ENCODE measurements at regions not wholly inside any gene's neighbourhood (a gene's known extent, or its start where the extent isn't known, plus 50 kb on each side); places are given as distances from the start of the nearest gene placed in this dataset.

- Mint-ChIP-seq H3K27ac (ENCODE audit: unreplicated experiment) (no peak overlapping the region), H3K9me3 (ENCODE audit: unreplicated experiment) (peaks cover 10% of the 10 kb centered on the region), H3K4me1 (ENCODE audit: low read depth, unreplicated experiment) (peaks cover 20% of the 10 kb centered on the region), H3K27me3 (ENCODE audit: insufficient read depth, unreplicated experiment) (no peaks in the 10 kb centered on the region), H3K36me3 (ENCODE audit: insufficient read depth, unreplicated experiment) (no peaks in the 10 kb centered on the region), H3K4me3 (ENCODE audit: unreplicated experiment) (peak overlapping the region; percentile 32)
- POLR2A ChIA-PET, result no interaction called here
- no peaks in the 10 kb centered on the region for H3K27me3 ChIP-seq (replicated peaks; ENCODE audit: control insufficient read depth, insufficient read depth, low read length)
- no TSS peak for BruUV-seq (replicated peaks)
- no peak for TF ChIP-seq CTCF (IDR thresholded peaks at IDR 0.05; ENCODE audit: insufficient read depth in 1 of 2, low read depth in 1 of 2, low read length in 1 of 2, severe bottlenecking in 1 of 2, unreplicated experiment in 1 of 2)
- 0 out of 2 replicates have a peak, but pooled peaks cover 6% of the 10 kb centered on the region for H3K9me3 ChIP-seq
- DNase-seq, result peak; percentile 59 to 69
- peaks cover 17% of the 10 kb centered on the region for H3K4me1 ChIP-seq
- intact Hi-C loops (cut with micrococcal nuclease; ENCODE audit: unreplicated experiment), result loop anchor here (1.0 kb wide), 1 partner anchor 17 kb away; no protein-coding TSS in a partner anchor
- no peak overlapping the region for H3K4me3 ChIP-seq (ENCODE audit: low read depth, low read length)
- no peaks in the 10 kb centered on the region for H3K36me3 ChIP-seq (ENCODE audit: control insufficient read depth, insufficient read depth, low read length)
- CTCF ChIA-PET, result no interaction called here
These were observed 1424.6 kb upstream of the LRRTM3 start for GRCh38 chr10:65501259-65501658.

DNA sequence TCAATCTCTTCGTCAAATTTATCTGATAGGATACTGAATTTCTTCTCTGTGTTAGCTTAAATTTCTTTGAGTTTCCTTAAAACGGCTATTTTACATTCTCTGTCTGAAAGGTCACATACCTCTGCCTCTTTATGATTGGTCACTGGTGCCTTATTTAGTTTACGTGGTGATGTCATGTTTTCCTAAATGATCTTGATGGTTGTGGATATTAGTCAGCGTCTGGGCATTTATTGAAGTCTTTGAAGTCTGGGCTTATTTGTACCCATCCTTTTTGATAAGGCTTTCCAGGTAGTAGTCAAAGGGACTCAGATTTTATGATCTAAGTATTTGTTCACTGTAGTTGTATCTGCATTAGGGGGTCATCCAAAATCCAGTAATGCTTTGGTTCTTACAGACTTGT lies 1407.5 kb upstream of the LRRTM3 start:
- H3K27ac Mint-ChIP-seq (ENCODE audit: unreplicated experiment), result peak overlapping the region; percentile 54
- no peaks in the 10 kb centered on the region for H3K27me3 Mint-ChIP-seq (ENCODE audit: insufficient read depth, unreplicated experiment)
- no peaks in the 10 kb centered on the region for H3K36me3 ChIP-seq (ENCODE audit: control insufficient read depth, insufficient read depth, low read length)
- ChIA-PET CTCF (no interaction called here), POLR2A (no interaction called here)
- BruUV-seq (replicated peaks), result no TSS peak
- intact Hi-C loops (cut with micrococcal nuclease; ENCODE audit: unreplicated experiment), result loop anchor here (1.0 kb wide), 1 partner anchor 17 kb away; no protein-coding TSS in a partner anchor
- peaks cover 16% of the 10 kb centered on the region for H3K4me1 ChIP-seq
- H3K27me3 ChIP-seq (replicated peaks; ENCODE audit: control insufficient read depth, insufficient read depth, low read length), result no peaks in the 10 kb centered on the region
- peaks cover 37% of the 10 kb centered on the region for H3K9me3 Mint-ChIP-seq (ENCODE audit: unreplicated experiment)
- H3K9me3 ChIP-seq, result peaks cover 3% of the 10 kb centered on the region; the same call in 1 of the 2 replicates
- H3K4me3 ChIP-seq (ENCODE audit: low read depth, low read length), result no peak overlapping the region
- peak in 1 of 2 experiments; percentile 47 for DNase-seq
- peaks cover 28% of the 10 kb centered on the region for H3K4me1 Mint-ChIP-seq (ENCODE audit: low read depth, unreplicated experiment)
- no peak for TF ChIP-seq CTCF (IDR thresholded peaks at IDR 0.05; ENCODE audit: insufficient read depth in 1 of 2, low read depth in 1 of 2, low read length in 1 of 2, severe bottlenecking in 1 of 2, unreplicated experiment in 1 of 2)
- H3K36me3 Mint-ChIP-seq (ENCODE audit: insufficient read depth, unreplicated experiment), result no peaks in the 10 kb centered on the region
- H3K4me3 Mint-ChIP-seq (ENCODE audit: unreplicated experiment), result peak overlapping the region; percentile 51

GRCh38 chr10:65528986-65529385 lies 1396.8 kb upstream of the LRRTM3 start:
- CTCF ChIA-PET, result no interaction called here
- POLR2A ChIA-PET, result no interaction called here
- no peaks in the 10 kb centered on the region for H3K4me1 Mint-ChIP-seq (ENCODE audit: low read depth, unreplicated experiment)
- Histone ChIP-seq H3K36me3 (ENCODE audit: control insufficient read depth, insufficient read depth, low read length) (no peaks in the 10 kb centered on the region), H3K4me3 (ENCODE audit: low read depth, low read length) (no peak overlapping the region), H3K9me3 (no peaks in the 10 kb centered on the region), H3K27me3 (replicated peaks; ENCODE audit: control insufficient read depth, insufficient read depth, low read length) (no peaks in the 10 kb centered on the region), H3K4me1 (no peaks in the 10 kb centered on the region)
- intact Hi-C loops (cut with micrococcal nuclease; ENCODE audit: unreplicated experiment), result no loop called here
- H3K27ac Mint-ChIP-seq (ENCODE audit: unreplicated experiment), result no peak overlapping the region
- peaks cover 2% of the 10 kb centered on the region for H3K27me3 Mint-ChIP-seq (ENCODE audit: insufficient read depth, unreplicated experiment)
- no TSS peak for BruUV-seq (replicated peaks)
- no peak for TF ChIP-seq CTCF (IDR thresholded peaks at IDR 0.05; ENCODE audit: insufficient read depth in 1 of 2, low read depth in 1 of 2, low read length in 1 of 2, severe bottlenecking in 1 of 2, unreplicated experiment in 1 of 2)
- H3K9me3 Mint-ChIP-seq (ENCODE audit: unreplicated experiment), result peaks cover 18% of the 10 kb centered on the region
- H3K4me3 Mint-ChIP-seq (ENCODE audit: unreplicated experiment), result no peak overlapping the region
- H3K36me3 Mint-ChIP-seq (ENCODE audit: insufficient read depth, unreplicated experiment), result no peaks in the 10 kb centered on the region
- no peak for DNase-seq

Measured in Caco-2 (cell line).